ENCODE measurements at regions not wholly inside any gene's neighbourhood (a gene's known extent, or its start where the extent isn't known, plus 50 kb on each side); places are given as distances from the start of the nearest gene placed in this dataset.

- TF ChIP-seq FOXM1 (IDR thresholded peaks at IDR 0.05; ENCODE audit: borderline replicate concordance), result no peak
- TF ChIP-seq FOXA1 (IDR thresholded peaks at IDR 0.05), result no peak
- TF ChIP-seq SP1 (IDR thresholded peaks at IDR 0.05), result no peak
- TF ChIP-seq TARDBP (IDR thresholded peaks at IDR 0.05), result no peak
- no peak for TF ChIP-seq FOXK2 (IDR thresholded peaks at IDR 0.05)
- no peak for TF ChIP-seq SUZ12 (IDR thresholded peaks at IDR 0.05)
- no peak for TF ChIP-seq BHLHE40 (IDR thresholded peaks at IDR 0.05; ENCODE audit: borderline replicate concordance)
Observed at GRCh38 chr22:23386822-23387580, 193.1 kb downstream of the IGLL1 start.
